H9 (cell line): ENCODE measurements at regions not wholly inside any gene's neighbourhood (a gene's known extent, or its start where the extent isn't known, plus 50 kb on each side); places are given as distances from the start of the nearest gene placed in this dataset.

ENCODE experiments used
- DNase-seq: peaks from one replicate; pipeline ENCODE4 v3.0.0-alpha.2; 2017
- H2AFZ ChIP-seq: one replicate; pipeline ENCODE4 v1.6.1; 2013; ENCODE audit warnings: mild to moderate bottlenecking, low read length, control low read depth, moderate library complexity
- H2AK5ac ChIP-seq: 2 replicates; pipeline ENCODE4 v1.6.1; 2013; ENCODE audit warnings: low read length, control low read depth, mixed read lengths; ENCODE audit not compliant: insufficient read length
- H2BK120ac ChIP-seq: one replicate; pipeline ENCODE4 v1.6.1; 2013; ENCODE audit warnings: low read depth, mild to moderate bottlenecking, low read length, control low read depth, inconsistent platforms; ENCODE audit not compliant: poor library complexity, severe bottlenecking
- H2BK12ac ChIP-seq: 2 replicates; pipeline ENCODE4 v1.6.1; 2013; ENCODE audit warnings: low read length, control low read depth, mixed read lengths, low read depth; ENCODE audit not compliant: insufficient read length
- H2BK15ac ChIP-seq: 2 replicates; pipeline ENCODE4 v1.6.1; 2013; ENCODE audit warnings: low read depth, low read length, control low read depth
- H2BK20ac ChIP-seq: one replicate; pipeline ENCODE4 v1.6.1; 2013; ENCODE audit warnings: low read depth, mild to moderate bottlenecking, low read length, control low read depth, inconsistent platforms; ENCODE audit not compliant: poor library complexity, severe bottlenecking
- H2BK5ac ChIP-seq: 2 replicates; pipeline ENCODE4 v1.6.1; 2013; ENCODE audit warnings: low read length, control low read depth, mixed read lengths; ENCODE audit not compliant: insufficient read length
- H3K14ac ChIP-seq: 2 replicates; pipeline ENCODE4 v1.6.1; 2013; ENCODE audit warnings: low read length, control low read depth; ENCODE audit not compliant: insufficient read depth
- H3K18ac ChIP-seq: 2 replicates; pipeline ENCODE4 v1.6.1; 2013; ENCODE audit warnings: low read depth, mild to moderate bottlenecking, mixed read lengths, low read length, control low read depth; ENCODE audit not compliant: insufficient read length
- H3K23ac ChIP-seq: 2 replicates; pipeline ENCODE4 v1.6.1; 2013; ENCODE audit warnings: low read length, control low read depth, mixed read lengths, low read depth; ENCODE audit not compliant: insufficient read length
- H3K23me2 ChIP-seq: 2 replicates; pipeline ENCODE4 v1.6.1; 2013; ENCODE audit warnings: low read depth, mild to moderate bottlenecking, mixed read lengths, low read length, control low read depth; ENCODE audit not compliant: insufficient read length, poor library complexity, severe bottlenecking
- H3K27ac ChIP-seq: 2 replicates; pipeline ENCODE4 v1.5.1; 2013; ENCODE audit warnings: low read length, control low read depth, mixed read lengths, low read depth; ENCODE audit not compliant: insufficient read length
- H3K27me3 ChIP-seq: 2 replicates; pipeline ENCODE4 v1.6.1; 2013; ENCODE audit warnings: low read length, control low read depth, inconsistent platforms; ENCODE audit not compliant: insufficient read depth
- H3K4ac ChIP-seq: 2 replicates; pipeline ENCODE4 v1.6.1; 2013; ENCODE audit warnings: low read depth, mild to moderate bottlenecking, control low read depth, inconsistent platforms, low read length, moderate library complexity
- H3K4me1 ChIP-seq: 2 replicates; pipeline ENCODE4 v1.6.1; 2013; ENCODE audit warnings: low read length, control low read depth, inconsistent platforms; ENCODE audit not compliant: insufficient read depth
- H3K4me2 ChIP-seq: 2 replicates; pipeline ENCODE4 v1.6.1; 2013; ENCODE audit warnings: low read length, control low read depth, mixed read lengths; ENCODE audit not compliant: insufficient read length, insufficient read depth
- H3K56ac ChIP-seq: 2 replicates; pipeline ENCODE4 v1.6.1; 2013; ENCODE audit warnings: low read depth, mild to moderate bottlenecking, mixed read lengths, low read length, control low read depth; ENCODE audit not compliant: insufficient read length
- H3K79me1 ChIP-seq: 2 replicates; pipeline ENCODE4 v1.6.1; 2013; ENCODE audit warnings: low read depth, mild to moderate bottlenecking, moderate library complexity, low read length, control low read depth, inconsistent platforms; ENCODE audit not compliant: insufficient read depth, poor library complexity, severe bottlenecking
- H3K79me2 ChIP-seq: 2 replicates; pipeline ENCODE4 v1.6.1; 2013; ENCODE audit warnings: low read length, control low read depth, inconsistent platforms; ENCODE audit not compliant: insufficient read depth
- H3K9ac ChIP-seq: 2 replicates; pipeline ENCODE4 v1.6.1; 2013; ENCODE audit warnings: low read length, control low read depth, mixed read lengths; ENCODE audit not compliant: insufficient read length; ENCODE audit errors: extremely low read depth
- H3K9me3 ChIP-seq: one replicate; pipeline ENCODE4 v1.6.1; 2013; ENCODE audit warnings: low read depth, low read length, inconsistent platforms; ENCODE audit not compliant: control insufficient read depth
- H3T11ph ChIP-seq: one replicate; pipeline ENCODE4 v1.6.1; 2013; ENCODE audit warnings: mild to moderate bottlenecking, low read length, control low read depth, inconsistent platforms
- H4K20me1 ChIP-seq: one replicate; pipeline ENCODE4 v1.6.1; 2013; ENCODE audit not compliant: control insufficient read depth, insufficient read length, insufficient read depth
- H4K5ac ChIP-seq: 2 replicates; pipeline ENCODE4 v1.6.1; 2013; ENCODE audit warnings: low read depth, mild to moderate bottlenecking, mixed read lengths, low read length, control low read depth; ENCODE audit not compliant: insufficient read length
- H4K8ac ChIP-seq: replicated peaks from 2 replicates; pipeline ENCODE4 v1.6.1; 2013; ENCODE audit warnings: low read length, control low read depth, mixed read lengths, low read depth; ENCODE audit not compliant: insufficient read length
- H4K91ac ChIP-seq: 2 replicates; pipeline ENCODE4 v1.6.1; 2013; ENCODE audit warnings: low read depth, mild to moderate bottlenecking, moderate library complexity, mixed read lengths, low read length, control low read depth; ENCODE audit not compliant: insufficient read length
- H3K27ac Mint-ChIP-seq, 3 experiments: 2 replicates in 2 of 3; 3 replicates in 1 of 3; pipeline ENCODE4 v1.8.0; 2020 to 2021; ENCODE audit warnings: mixed read lengths in 3 of 3, mild to moderate bottlenecking in 1 of 3, moderate library complexity in 1 of 3
- H3K27me3 Mint-ChIP-seq: 2 replicates; pipeline ENCODE4 v1.8.0; 2021; ENCODE audit warnings: low read depth, mild to moderate bottlenecking, moderate library complexity, mixed read lengths
- H3K36me3 Mint-ChIP-seq, 3 experiments: 2 replicates in 2 of 3; 3 replicates in 1 of 3; pipeline ENCODE4 v1.8.0; 2020 to 2021; ENCODE audit warnings: low read depth in 3 of 3, mixed read lengths in 3 of 3; ENCODE audit not compliant: insufficient read depth in 1 of 3
- H3K4me1 Mint-ChIP-seq, 2 experiments: 2 replicates each; pipeline ENCODE4 v1.8.0; 2020; ENCODE audit warnings: mixed read lengths in 2 of 2
- H3K4me3 Mint-ChIP-seq, 2 experiments: 2 replicates in 1 of 2; 3 replicates in 1 of 2; pipeline ENCODE4 v1.8.0; 2020 to 2021; ENCODE audit warnings: mild to moderate bottlenecking in 2 of 2, mixed read lengths in 2 of 2, moderate library complexity in 1 of 2
- H3K9me3 Mint-ChIP-seq, 2 experiments: 2 replicates in 1 of 2; 3 replicates in 1 of 2; pipeline ENCODE4 v1.8.0; 2020; ENCODE audit warnings: mild to moderate bottlenecking in 2 of 2, mixed read lengths in 2 of 2, moderate library complexity in 1 of 2
- WGBS: extraction: QIAGEN DNeasy Blood & Tissue Kit; methylation state at CpG from one replicate; pipeline ENCODE4 v1.1.7; 2013; ENCODE audit warnings: missing lambda C conversion rate, low lambda C conversion rate, mixed read lengths; ENCODE audit not compliant: insufficient read length; ENCODE audit errors: extremely low coverage; 5-methylcytosine and 5-hydroxymethylcytosine counted together
- TF ChIP-seq, protein P1 (sequence below): fragments of 200-600 bp; sonication (generic); conservative IDR thresholded peaks from 3 replicates; pipeline ENCODE4 v1.8.0; 2021; ENCODE audit warnings: antibody characterized with exemption, mild to moderate bottlenecking

DNA sequence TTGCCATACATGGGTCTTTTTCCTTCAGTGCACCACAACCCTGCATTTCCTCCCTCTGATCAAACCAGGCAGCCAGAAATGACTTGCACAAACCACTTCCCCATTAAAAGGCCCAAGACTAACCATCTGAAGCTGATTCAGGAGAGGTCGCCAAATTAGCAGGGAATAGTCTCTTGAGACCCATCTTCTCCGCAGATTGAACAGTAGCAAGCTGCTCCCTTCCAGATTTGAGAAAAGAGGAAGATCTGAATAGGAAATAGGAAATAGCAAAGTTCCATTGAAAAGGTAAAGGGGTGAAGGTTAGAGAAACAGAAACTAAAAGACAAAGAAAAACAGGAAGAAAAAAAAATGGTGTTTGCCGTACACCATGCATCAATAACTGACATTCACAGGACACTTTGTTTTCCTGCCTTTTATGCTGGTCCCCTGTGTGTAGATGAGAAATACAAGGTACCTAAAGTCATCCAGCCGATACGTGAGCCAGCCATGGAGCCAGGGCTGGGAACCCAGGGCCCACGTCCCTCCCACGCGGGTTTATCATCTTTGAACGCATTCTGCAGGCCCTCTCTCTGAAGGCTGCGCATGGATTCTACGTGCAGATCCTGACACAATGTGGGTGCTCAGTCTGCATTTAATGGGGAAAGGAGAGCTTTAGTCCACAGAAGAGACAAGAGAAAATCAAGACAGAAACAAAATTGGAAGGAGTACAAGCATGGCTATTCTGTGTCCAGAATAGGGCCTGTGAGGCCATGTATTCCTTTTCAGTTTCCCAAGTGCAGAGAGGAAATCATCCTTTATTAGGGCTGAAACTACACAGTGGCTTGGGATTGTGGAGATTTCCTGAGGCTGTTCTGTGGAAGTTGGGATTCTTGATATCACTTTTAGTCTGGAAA, 268.4 kb upstream of the NPVF start:
- Histone ChIP-seq H2BK20ac (no peak overlapping the region), H4K91ac (no peak overlapping the region), H3K4me1 (no peaks in the 10 kb centered on the region), H3K27me3 (no peaks in the 10 kb centered on the region), H3K79me2 (no peaks in the 10 kb centered on the region), H2AFZ (no peak overlapping the region), H3T11ph (no peak overlapping the region), H3K18ac (no peak overlapping the region), H3K79me1 (no peaks in the 10 kb centered on the region), H3K4ac (no peak overlapping the region), H2AK5ac (no peak overlapping the region), H3K27ac (no peak overlapping the region), H3K4me2 (no peak overlapping the region), H3K56ac (no peak overlapping the region), H3K9ac (no peak overlapping the region), H3K23ac (no peak overlapping the region), H3K23me2 (no peaks in the 10 kb centered on the region), H2BK15ac (no peak overlapping the region), H4K20me1 (no peaks in the 10 kb centered on the region), H2BK120ac (no peak overlapping the region), H2BK12ac (no peak overlapping the region), H2BK5ac (no peak overlapping the region), H4K8ac (no peak overlapping the region), H3K9me3 (no peaks in the 10 kb centered on the region), H4K5ac (no peak overlapping the region), H3K14ac (no peak overlapping the region; the same call in 1 of the 2 replicates)
- no peak for DNase-seq
- H3K4me1 Mint-ChIP-seq: no peaks in the 10 kb centered on the region
- H3K9me3 Mint-ChIP-seq: no peaks in the 10 kb centered on the region
- TF ChIP-seq, protein P1, sequence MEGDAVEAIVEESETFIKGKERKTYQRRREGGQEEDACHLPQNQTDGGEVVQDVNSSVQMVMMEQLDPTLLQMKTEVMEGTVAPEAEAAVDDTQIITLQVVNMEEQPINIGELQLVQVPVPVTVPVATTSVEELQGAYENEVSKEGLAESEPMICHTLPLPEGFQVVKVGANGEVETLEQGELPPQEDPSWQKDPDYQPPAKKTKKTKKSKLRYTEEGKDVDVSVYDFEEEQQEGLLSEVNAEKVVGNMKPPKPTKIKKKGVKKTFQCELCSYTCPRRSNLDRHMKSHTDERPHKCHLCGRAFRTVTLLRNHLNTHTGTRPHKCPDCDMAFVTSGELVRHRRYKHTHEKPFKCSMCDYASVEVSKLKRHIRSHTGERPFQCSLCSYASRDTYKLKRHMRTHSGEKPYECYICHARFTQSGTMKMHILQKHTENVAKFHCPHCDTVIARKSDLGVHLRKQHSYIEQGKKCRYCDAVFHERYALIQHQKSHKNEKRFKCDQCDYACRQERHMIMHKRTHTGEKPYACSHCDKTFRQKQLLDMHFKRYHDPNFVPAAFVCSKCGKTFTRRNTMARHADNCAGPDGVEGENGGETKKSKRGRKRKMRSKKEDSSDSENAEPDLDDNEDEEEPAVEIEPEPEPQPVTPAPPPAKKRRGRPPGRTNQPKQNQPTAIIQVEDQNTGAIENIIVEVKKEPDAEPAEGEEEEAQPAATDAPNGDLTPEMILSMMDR: no peak
- H3K36me3 Mint-ChIP-seq: no peaks in the 10 kb centered on the region
- H3K27ac Mint-ChIP-seq: no peak overlapping the region; a peak in 1 of 7 replicates
- WGBS: no CpG with 5 or more reads among the region's 11 CpGs
- H3K4me3 Mint-ChIP-seq: no peak overlapping the region
- H3K27me3 Mint-ChIP-seq: no peaks in the 10 kb centered on the region
